WTC11 (cell line): ENCODE measurements at regions not wholly inside any gene's neighbourhood (a gene's known extent, or its start where the extent isn't known, plus 50 kb on each side); places are given as distances from the start of the nearest gene placed in this dataset.
A peak's percentile ranks its signal among the peaks of the same experiment; 100 is the strongest.

Source experiments
- ATAC-seq: fragments of 200-7000 bp; cut with Tn5 transposase; 2 replicates; pipeline ENCODE4 v1.10.0; 2021; ENCODE audit warnings: mild to moderate bottlenecking, moderate library complexity
- CTCF ChIA-PET: fragments of 300-600 bp; sonication (Branson Sonifier 250); formaldehyde crosslinking; loops from one replicate; lab custom pipeline; 2021; ENCODE audit warnings: antibody characterized with exemption; lab: Charles Lee
- POLR2A ChIA-PET: fragments of 350-600 bp; sonication (Branson Sonifier 250); formaldehyde crosslinking; loops from one replicate; lab custom pipeline; 2021; ENCODE audit warnings: antibody characterized with exemption; lab: Charles Lee
- DNase-seq: peaks from one replicate; pipeline ENCODE4 v3.0.0; 2021; ENCODE audit warnings: low spot score
- H3K27ac Mint-ChIP-seq: 2 replicates; pipeline ENCODE4 v1.8.0; 2021; ENCODE audit warnings: mixed read lengths
- H3K27me3 Mint-ChIP-seq: 2 replicates; pipeline ENCODE4 v1.8.0; 2021; ENCODE audit warnings: low read depth, mild to moderate bottlenecking, moderate library complexity, mixed read lengths
- H3K36me3 Mint-ChIP-seq: 2 replicates; pipeline ENCODE4 v1.8.0; 2021; ENCODE audit warnings: mixed read lengths
- H3K4me1 Mint-ChIP-seq: 2 replicates; pipeline ENCODE4 v1.8.0; 2022; ENCODE audit warnings: mixed read lengths
- H3K4me3 Mint-ChIP-seq: 2 replicates; pipeline ENCODE4 v1.8.0; 2021; ENCODE audit warnings: mild to moderate bottlenecking, moderate library complexity, mixed read lengths
- H3K9me3 Mint-ChIP-seq: 2 replicates; pipeline ENCODE4 v1.8.0; 2021; ENCODE audit warnings: mixed read lengths
- E2F4 ChIP-seq: sonication (generic); formaldehyde crosslinking; IDR thresholded peaks from 2 replicates; pipeline ENCODE4 v1.8.1; 2022; ENCODE audit warnings: low read depth, mild to moderate bottlenecking, moderate library complexity, missing genetic modification reagents, borderline replicate concordance
- ESRRA ChIP-seq: sonication (generic); formaldehyde crosslinking; IDR thresholded peaks from 2 replicates; pipeline ENCODE4 v1.8.1; 2022; ENCODE audit warnings: mild to moderate bottlenecking, missing genetic modification reagents, borderline replicate concordance
- MAX ChIP-seq: sonication (generic); formaldehyde crosslinking; IDR thresholded peaks from 2 replicates; pipeline ENCODE4 v1.8.0; 2022; ENCODE audit warnings: mild to moderate bottlenecking, missing genetic modification reagents
- OVOL2 ChIP-seq: fragments of 250-450 bp; sonication (Bioruptor Pico); IDR thresholded peaks from 2 replicates; pipeline ENCODE4 v1.9.0; 2021; ENCODE audit warnings: mild to moderate bottlenecking, borderline replicate concordance
- PRDM15 ChIP-seq: sonication (generic); formaldehyde crosslinking; IDR thresholded peaks from 2 replicates; pipeline ENCODE4 v1.8.0; 2022; ENCODE audit warnings: missing genetic modification reagents
- SMAD4 ChIP-seq: sonication (generic); formaldehyde crosslinking; IDR thresholded peaks from 2 replicates; pipeline ENCODE4 v1.8.0; 2022; ENCODE audit warnings: mild to moderate bottlenecking, missing genetic modification reagents
- ZNF121 ChIP-seq: sonication (generic); formaldehyde crosslinking; IDR thresholded peaks from 2 replicates; pipeline ENCODE4 v1.8.0; 2023; ENCODE audit warnings: missing genetic modification reagents
- ZNF263 ChIP-seq: sonication (generic); formaldehyde crosslinking; IDR thresholded peaks from 2 replicates; pipeline ENCODE4 v1.8.1; 2022; ENCODE audit warnings: low read depth, mild to moderate bottlenecking, moderate library complexity, missing genetic modification reagents
- ZNF423 ChIP-seq: fragments of 250-450 bp; sonication (Bioruptor Pico); IDR thresholded peaks from 2 replicates; pipeline ENCODE4 v2.1.2; 2022; ENCODE audit warnings: mild to moderate bottlenecking, moderate library complexity
- TF ChIP-seq, protein P1 (sequence below): sonication (generic); formaldehyde crosslinking; IDR thresholded peaks from 2 replicates; pipeline ENCODE4 v1.8.1; 2023; ENCODE audit warnings: mild to moderate bottlenecking, missing genetic modification reagents
- TF ChIP-seq, protein P2 (sequence below): sonication (generic); formaldehyde crosslinking; IDR thresholded peaks from 2 replicates; pipeline ENCODE4 v1.8.1; 2022; ENCODE audit warnings: low read depth, missing genetic modification reagents, borderline replicate concordance
- TF ChIP-seq, protein P3 (sequence below): sonication (generic); formaldehyde crosslinking; IDR thresholded peaks from 2 replicates; pipeline ENCODE4 v1.8.0; 2022; ENCODE audit warnings: mild to moderate bottlenecking, missing genetic modification reagents

DNA sequence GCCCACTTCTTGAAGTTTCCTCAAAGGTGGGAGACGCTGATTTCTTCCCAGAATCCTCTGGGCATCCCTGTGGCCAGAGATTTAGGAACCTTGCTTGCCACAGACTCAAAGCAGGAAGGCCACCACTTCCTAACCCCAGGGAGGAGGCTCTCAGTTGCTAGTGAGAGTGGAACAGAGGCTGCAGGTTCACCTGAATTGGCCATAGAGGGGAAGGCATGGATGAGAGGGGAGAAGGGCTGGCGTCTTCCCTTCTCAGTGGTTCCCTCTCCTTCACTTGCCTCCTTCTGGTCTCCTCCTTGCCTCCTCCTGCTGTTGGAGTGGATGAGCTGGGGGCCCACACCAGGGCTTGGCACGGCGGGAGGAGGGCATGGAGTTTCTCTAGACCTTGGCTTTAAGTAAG is 185.7 kb downstream of the ADAMTS15 start:
- TF ChIP-seq ZNF423 (CRISPR knock-in tag) (no peak), OVOL2 (no peak), MAX (CRISPR knock-in tag) (no peak), E2F4 (CRISPR knock-in tag) (no peak)
- TF ChIP-seq, protein P1, sequence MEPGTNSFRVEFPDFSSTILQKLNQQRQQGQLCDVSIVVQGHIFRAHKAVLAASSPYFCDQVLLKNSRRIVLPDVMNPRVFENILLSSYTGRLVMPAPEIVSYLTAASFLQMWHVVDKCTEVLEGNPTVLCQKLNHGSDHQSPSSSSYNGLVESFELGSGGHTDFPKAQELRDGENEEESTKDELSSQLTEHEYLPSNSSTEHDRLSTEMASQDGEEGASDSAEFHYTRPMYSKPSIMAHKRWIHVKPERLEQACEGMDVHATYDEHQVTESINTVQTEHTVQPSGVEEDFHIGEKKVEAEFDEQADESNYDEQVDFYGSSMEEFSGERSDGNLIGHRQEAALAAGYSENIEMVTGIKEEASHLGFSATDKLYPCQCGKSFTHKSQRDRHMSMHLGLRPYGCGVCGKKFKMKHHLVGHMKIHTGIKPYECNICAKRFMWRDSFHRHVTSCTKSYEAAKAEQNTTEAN: no peak
- TF ChIP-seq, protein P2, sequence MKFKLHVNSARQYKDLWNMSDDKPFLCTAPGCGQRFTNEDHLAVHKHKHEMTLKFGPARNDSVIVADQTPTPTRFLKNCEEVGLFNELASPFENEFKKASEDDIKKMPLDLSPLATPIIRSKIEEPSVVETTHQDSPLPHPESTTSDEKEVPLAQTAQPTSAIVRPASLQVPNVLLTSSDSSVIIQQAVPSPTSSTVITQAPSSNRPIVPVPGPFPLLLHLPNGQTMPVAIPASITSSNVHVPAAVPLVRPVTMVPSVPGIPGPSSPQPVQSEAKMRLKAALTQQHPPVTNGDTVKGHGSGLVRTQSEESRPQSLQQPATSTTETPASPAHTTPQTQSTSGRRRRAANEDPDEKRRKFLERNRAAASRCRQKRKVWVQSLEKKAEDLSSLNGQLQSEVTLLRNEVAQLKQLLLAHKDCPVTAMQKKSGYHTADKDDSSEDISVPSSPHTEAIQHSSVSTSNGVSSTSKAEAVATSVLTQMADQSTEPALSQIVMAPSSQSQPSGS: no peak
- TF ChIP-seq, protein P3, sequence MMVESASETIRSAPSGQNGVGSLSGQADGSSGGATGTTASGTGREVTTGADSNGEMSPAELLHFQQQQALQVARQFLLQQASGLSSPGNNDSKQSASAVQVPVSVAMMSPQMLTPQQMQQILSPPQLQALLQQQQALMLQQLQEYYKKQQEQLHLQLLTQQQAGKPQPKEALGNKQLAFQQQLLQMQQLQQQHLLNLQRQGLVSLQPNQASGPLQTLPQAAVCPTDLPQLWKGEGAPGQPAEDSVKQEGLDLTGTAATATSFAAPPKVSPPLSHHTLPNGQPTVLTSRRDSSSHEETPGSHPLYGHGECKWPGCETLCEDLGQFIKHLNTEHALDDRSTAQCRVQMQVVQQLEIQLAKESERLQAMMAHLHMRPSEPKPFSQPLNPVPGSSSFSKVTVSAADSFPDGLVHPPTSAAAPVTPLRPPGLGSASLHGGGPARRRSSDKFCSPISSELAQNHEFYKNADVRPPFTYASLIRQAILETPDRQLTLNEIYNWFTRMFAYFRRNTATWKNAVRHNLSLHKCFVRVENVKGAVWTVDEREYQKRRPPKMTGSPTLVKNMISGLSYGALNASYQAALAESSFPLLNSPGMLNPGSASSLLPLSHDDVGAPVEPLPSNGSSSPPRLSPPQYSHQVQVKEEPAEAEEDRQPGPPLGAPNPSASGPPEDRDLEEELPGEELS: no peak
- POLR2A ChIA-PET: no interaction called here
- DNase-seq (no peak), ATAC-seq (no peak)
- H3K27me3 Mint-ChIP-seq: no peaks in the 10 kb centered on the region; the same call in 1 of the 2 replicates
- H3K9me3 Mint-ChIP-seq: no peaks in the 10 kb centered on the region
- H3K27ac Mint-ChIP-seq: no peak overlapping the region
- CTCF ChIA-PET: no interaction called here
- no peaks in the 10 kb centered on the region for H3K36me3 Mint-ChIP-seq
- no peak overlapping the region for H3K4me3 Mint-ChIP-seq
- peaks cover 4% of the 10 kb centered on the region; the same call in 1 of the 2 replicates for H3K4me1 Mint-ChIP-seq

DNA sequence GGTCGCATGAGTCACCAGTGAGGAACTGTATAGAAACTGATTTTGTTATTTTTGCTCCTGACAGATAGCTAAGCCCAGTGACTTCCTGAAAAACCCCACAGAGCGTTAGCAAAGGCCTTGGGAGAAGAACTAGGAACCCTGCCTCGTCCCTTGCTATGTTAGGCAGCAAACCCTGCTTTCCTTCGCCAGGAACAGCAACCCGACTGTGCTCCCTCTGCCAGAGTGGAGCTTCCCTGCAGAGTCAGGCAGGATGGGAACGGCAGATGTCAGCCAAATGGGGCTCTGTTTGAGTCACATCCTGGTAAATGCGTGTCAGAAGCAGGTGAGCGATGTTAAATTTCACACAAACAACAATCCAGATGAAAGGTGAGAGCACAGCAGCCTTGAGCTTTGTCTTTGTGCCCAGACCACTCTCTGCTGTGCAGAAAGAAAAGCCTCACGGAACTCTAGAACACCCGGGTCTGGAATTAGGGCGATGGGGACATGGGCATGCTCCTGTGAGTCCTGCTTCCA is 186.6 kb downstream of the ADAMTS15 start:
- no peaks in the 10 kb centered on the region for H3K9me3 Mint-ChIP-seq
- no peak overlapping the region for H3K4me3 Mint-ChIP-seq
- H3K27ac Mint-ChIP-seq: no peak overlapping the region
- DNase-seq: no peak
- CTCF ChIA-PET: no interaction called here
- H3K27me3 Mint-ChIP-seq: no peaks in the 10 kb centered on the region; the same call in 1 of the 2 replicates
- H3K36me3 Mint-ChIP-seq: no peaks in the 10 kb centered on the region
- no peak; the same call in 1 of the 2 replicates for ATAC-seq
- peaks cover 6% of the 10 kb centered on the region for H3K4me1 Mint-ChIP-seq
- POLR2A ChIA-PET: no interaction called here
- TF ChIP-seq ESRRA (CRISPR knock-in tag) (no peak), SMAD4 (CRISPR knock-in tag) (no peak), ZNF263 (CRISPR knock-in tag) (peak; percentile 60; the same call in 1 of the 2 replicates), ZNF121 (CRISPR knock-in tag) (no peak), PRDM15 (CRISPR knock-in tag) (0 out of 2 replicates have a peak, but pooled peaks have one; percentile 39)
